ENCODE measurements at regions not wholly inside any gene's neighbourhood (a gene's known extent, or its start where the extent isn't known, plus 50 kb on each side); places are given as distances from the start of the nearest gene placed in this dataset.

DNA sequence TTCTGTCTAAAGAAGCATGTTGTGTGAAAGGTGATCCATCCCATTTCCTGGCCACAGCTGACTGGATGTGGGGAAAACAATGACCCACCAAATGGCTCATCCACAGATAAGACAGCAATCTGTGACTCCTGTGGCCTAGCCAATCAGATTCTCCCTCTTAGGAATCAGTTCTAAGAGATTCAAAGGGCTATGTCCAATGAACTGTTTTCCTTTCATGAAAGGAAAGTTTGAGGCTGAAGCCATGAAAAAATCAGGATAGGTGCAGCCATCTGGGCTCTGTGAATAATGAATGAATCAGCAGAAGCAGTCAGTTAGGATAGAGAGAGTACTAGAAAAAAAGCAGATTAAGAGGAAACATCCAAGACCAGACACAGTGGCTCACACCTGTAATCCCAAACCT lies 164.7 kb downstream of the NRIP1 start:
- no peak for TF ChIP-seq EZH2 (IDR thresholded peaks at IDR 0.05; ENCODE audit: borderline replicate concordance, low read depth, low read length)
- no peak for TF ChIP-seq SIN3A (IDR thresholded peaks at IDR 0.05; ENCODE audit: borderline replicate concordance in 2 of 2, control insufficient read depth in 1 of 2, low read depth in 2 of 2, low read length in 2 of 2)
- no peak for TF ChIP-seq RAD21 (CRISPR knock-in tag; conservative IDR thresholded peaks at IDR 0.05 in 1 of 2, IDR thresholded peaks at IDR 0.05 in 1 of 2)
- TF ChIP-seq FOXP1 (CRISPR knock-in tag; IDR thresholded peaks at IDR 0.05), result no peak

Data from K562 (cell line).